ENCODE measurements at regions not wholly inside any gene's neighbourhood (a gene's known extent, or its start where the extent isn't known, plus 50 kb on each side); places are given as distances from the start of the nearest gene placed in this dataset.

DNA sequence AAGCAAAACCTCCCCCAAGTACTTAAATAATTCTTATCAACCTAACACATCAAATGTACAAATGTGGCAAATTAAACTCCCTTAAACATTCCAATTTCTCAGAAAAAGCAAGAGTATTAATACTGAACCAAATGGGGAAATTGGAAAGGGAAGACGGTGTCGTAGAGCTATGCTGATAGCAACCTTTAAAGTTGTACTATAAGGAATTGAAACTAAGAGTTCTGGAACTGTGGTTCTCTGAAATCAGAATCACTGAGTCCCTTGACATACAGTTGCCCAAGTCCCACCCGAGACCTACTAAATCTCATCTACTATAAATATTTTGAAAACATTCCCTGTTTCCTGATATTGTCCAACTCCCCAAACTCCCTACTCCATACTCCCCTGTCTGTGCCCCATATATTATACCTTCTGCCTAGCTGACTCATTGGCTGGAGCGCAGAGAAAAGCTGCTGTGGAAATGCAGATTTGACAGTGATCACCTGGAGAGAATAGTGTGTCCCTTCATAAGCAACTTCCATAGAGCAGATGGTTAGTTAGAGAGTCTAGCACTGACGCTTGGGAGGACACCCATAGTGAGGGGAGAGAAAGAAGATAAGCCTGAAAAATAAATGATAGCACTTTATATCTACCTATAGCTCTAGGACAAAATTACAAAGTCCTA is 51.4 kb upstream of the ITM2B start:
- DNase-seq, result no peak

DNA sequence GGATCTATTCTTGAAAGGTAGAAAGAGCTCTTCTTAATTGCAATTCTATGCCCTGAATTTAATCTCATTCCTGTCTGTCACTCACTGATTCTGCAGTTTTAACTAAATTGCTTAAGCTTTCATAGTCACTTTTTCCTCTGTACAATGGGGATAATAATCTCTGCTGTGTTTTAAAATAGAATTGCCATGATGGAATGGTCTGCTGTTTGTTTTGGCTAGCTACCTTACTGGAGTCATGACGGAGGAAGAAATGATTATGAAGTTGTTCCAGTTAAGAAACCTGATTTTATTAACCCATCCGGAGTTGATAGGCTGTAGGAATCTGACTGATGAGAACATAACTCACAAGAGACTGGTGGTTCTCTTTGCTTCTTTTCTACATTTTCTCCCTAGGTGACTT is 54.9 kb upstream of the ITM2B start:
- DNase-seq, result no peak

DNA sequence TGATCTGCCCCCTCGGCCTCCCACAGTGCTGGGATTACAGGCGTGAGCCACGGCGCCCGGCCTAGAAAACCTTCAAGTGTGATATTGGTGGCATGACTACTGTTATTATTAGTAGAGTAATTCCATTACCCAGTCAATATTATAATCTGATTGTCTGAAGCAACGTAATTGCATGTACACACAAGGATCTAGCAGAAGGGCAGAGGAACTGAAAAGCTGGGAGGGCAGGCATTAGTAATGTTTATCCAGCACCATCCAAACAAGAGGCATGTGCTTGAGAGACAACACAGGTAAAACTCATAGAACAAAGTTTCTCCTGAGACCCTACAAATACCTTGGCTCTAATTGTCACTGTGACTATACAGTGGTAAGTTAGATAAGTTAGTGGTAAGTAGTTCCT is 56.2 kb upstream of the ITM2B start:
- DNase-seq, result no peak

DNA sequence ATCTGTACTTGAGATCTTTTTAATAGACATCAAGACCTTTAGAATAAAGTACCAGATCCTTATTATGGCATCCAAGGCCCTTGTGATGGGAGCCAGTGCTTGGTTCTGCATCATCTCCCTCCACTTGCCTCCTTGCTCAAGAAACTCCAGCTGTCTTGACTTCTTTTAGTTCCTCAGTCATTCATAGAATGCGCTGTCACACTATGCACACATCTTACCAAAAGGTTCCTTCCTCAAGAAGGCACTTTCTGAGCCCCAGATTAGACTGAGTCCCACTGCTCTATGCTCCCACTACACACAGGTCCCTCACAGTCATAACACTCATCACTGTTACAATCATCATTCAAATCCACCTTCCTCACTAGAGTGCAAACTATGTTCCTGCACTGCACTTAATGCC is 57.8 kb upstream of the ITM2B start:
- DNase-seq, result no peak

DNA sequence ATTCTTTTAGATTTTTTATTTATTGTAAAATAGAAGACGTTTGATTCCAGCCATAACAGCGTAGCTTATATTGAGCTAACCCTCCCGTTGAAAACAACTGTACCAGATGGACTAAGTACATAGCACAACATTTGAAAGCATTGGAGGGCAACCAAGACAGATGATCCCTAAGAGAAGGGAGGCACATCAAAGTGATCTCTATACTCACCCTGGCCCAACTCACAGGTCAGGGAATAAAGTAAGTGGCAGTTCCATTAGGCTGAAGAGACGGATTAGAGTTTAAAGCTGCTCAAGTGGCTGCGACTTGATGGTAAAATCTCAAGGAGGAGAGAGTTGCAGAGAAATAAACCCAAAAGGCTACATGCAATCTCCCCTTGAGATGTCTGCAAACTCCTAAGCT is 65.1 kb upstream of the ITM2B start:
- no peak for DNase-seq

DNA sequence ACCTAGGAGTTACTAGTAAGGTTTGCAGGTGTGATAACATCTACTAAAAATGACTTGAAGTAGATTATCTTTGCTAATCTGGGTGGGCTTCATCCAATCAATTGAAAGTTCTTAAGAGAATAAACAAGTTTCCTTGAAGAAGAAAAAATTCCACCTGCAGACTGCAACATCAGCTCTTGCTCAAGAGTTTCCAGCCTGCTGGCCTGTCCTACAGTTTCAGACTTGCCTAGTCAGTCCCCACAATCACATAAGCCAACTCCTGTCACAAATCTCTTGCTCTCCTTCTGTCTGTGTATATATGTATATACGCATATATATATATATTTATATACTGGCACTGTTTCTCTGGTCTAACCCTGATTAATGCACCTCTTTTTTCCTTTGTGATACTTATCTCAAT is 67.3 kb upstream of the ITM2B start:
- DNase-seq, result no peak

DNA sequence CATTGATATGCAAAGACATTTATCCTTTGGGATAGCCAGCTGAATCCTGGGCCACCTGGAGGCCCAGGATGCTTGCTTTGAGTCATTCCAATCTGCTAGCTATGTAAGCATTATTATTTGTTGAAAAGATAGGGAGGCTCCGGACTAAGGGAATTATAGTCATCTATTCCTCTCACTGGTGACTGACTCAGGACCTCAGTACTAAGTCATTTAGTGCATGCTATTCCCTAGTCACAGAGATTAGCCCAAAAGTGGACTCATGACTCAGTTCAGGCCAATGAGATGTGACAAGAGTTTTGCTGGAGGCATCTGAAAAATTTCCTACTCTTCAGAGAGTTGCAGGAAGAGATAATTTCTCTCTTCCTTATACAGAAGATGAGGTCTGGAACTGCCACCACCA is 67.9 kb upstream of the ITM2B start:
- DNase-seq, result no peak

DNA sequence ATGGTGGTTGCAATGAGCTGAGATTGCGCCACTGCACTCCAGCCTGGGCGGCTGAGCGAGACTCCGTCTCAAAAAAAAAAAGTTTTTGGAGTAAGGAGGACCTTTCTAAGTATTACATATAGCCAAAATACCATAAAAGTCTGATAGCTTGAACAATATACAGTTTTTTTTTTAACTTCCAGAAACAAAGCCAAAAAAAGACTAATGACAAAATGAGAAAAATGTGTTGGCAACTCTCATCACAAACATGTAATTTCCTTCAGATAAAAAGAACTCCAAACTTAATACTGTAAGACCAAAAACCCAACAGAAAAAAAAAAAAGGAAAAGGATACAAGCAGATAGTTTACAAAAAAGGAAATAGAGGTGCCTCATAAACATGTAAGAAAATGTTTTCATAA is 68.2 kb upstream of the MED4 start:
- DNase-seq, result no peak

DNA sequence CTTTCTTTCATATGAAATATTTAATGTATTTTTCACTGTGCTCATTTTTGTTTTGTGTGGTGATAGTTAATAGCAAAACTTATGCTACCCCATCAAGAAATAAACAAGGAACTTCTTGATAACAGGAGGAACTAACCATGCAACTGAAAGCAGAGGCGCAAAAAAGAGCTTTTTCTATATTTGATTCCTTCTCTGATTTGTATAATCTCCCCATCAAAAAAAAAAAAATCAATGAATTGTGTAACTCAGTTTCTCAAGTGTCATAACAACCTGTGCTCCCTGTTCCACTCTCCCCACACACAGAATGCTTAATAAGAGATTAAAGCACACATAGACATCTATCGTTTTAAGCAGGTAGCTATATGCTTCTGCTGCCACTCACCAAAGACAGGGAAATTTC is 67.3 kb upstream of the MED4 start:
- no peak for DNase-seq

DNA sequence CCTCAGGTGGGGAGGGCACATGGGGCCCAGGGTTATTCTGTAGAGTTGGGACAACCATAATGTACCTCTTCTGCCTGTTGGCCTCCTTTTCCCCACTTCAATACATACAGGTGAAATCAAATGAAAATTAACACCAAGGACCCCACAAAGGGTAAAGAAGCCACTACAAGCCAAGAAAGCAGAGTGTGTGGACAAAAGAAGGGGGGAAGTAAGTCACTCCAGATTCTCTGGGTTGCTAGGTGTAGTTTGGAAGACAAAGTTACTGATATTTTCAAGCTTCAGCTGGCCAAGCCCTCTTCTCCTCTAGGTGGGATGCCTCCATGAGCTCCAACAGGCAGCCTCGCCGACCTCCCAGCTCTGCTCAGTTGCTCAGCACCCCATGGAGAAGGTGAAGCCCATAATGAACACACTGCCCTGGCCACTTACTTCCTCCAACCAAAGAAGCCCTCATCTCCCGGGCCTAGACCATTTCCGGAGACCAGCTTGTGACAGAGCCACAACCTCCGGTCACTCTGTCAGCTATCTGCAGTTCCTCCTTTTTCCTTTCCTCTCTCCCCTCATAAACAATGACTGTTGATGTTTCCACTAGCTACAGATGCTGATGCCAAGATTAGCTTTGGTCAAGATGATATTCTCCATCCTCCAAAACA is 66.8 kb upstream of the MED4 start:
- no peak for DNase-seq

DNA sequence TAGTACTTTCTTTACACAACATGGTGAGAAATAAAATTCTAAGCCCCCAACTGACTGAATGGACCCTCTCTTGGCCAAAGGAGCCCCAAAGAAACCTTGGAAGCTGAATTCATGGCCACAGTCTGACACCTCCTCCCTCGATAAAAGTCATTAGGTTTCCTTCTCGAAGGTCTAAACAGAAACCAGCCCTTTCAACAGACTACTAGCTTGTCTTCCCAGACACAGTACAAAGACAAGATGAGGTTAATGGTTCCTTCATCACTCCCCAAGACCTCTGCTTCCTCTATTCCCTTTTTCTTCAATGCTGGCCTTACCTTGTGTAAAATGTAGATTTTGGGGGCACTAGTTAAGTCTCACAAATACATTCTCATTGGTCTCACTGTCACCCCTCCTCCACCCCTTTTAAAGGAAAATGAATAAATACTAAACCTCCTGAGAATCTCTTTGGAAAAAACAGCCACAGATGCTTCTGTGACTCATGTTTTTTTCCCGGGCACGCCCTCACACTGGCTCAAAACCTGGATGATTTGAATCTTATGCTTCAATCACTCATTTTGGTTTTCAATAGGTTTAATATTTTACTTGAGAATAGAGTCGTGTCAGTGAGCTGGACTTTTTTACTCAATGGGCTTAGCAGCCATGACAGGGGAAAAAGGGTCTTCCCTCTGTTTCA is 65.8 kb upstream of the MED4 start:
- no peak for DNase-seq

DNA sequence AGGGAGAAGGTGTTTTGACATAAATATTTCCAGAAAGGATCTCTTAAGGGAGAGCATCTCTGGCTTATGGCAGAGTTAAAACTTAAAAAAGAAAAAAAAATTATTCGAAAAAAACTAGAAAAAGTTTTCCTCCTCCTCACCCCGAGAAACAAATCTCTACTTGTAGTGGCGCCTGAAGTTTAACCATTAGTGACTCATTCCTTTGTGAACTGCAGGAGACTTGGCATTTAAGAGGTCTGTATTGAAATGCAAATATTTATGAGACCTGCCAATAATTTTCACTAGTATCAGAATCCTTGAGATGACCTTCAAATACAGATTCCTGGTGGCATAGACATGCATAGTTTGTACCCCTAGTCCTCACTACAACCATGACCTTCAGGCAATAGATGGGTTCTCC is 64.9 kb upstream of the MED4 start:
- DNase-seq, result no peak

DNA sequence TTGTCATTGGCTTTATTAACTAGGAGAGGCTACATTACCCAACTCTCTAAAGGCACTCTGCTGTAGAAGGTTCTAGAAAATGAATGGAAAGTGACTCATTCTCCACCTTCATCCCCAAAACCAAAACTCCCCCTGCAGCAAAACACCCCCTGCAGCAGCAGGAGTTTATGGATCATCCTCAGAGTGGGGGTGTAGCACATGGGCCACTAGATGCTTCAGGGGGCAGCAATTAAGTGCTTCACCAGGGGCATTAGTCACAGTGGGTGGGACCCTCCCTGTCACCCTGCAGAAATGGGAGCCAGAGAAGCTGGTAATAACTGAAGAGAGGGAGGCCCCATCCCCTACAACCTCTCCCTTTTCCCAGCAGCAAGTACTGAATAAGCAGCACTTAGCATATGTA is 64.5 kb upstream of the MED4 start:
- DNase-seq, result no peak

DNA sequence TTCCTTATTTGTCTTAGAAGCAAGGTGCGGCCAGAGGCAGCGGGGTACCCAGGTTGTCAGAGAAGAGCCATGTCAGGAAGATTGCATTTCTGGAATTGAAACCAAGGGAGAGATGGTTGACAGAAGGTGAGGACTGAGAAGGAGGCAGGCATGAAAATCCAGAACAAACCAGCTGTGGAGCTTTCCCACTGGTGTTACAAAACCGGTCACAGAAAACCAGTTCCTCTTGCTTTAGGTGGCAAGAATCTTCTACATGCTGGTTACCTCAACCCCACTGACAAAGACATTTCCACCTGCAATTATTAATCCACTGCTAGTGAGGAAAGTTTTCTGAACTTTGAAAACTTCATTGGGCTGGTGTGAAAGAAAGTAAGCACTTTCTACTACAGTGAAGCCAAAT is 64.0 kb upstream of the MED4 start:
- no peak for DNase-seq

DNA sequence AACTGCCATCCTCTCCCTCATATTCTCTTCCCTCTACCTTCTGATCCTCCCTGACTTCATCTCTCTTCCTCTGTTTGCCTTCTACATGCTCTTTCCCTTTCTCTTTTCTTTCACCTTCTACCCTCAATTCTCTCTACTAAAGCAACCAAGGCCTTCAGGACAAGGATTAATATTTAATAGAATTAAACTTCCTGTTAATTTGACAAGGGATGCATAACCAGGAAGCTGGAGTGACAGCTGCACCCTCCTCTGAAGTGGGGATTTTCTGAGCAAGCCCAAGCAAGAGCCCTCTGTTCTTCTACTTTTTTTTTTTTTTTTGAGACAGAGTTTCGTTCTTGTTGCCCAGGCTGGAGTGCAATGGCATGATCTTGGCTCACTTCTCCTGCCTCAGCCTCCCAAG is 63.4 kb upstream of the MED4 start:
- DNase-seq, result no peak

DNA sequence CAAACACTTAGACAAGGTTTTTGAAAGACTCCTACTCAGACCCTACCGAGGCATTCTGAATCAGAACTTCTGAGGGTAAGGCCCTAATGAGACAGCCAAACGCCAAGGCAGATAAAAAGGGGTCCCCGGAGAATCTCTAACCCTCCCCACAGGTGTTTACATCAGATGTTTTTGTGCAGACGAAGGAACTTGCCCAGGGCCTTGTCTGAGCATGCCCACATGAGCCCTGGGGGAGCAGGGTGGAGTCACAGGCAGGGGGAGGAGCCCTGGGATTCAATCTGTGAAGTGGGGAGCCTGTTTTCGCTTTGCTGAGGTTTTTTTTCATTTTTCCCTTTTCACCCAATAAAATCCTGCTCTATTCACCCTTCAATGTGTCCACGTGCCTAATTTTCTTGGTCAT is 61.6 kb upstream of the MED4 start:
- peak; percentile 68 for DNase-seq

DNA sequence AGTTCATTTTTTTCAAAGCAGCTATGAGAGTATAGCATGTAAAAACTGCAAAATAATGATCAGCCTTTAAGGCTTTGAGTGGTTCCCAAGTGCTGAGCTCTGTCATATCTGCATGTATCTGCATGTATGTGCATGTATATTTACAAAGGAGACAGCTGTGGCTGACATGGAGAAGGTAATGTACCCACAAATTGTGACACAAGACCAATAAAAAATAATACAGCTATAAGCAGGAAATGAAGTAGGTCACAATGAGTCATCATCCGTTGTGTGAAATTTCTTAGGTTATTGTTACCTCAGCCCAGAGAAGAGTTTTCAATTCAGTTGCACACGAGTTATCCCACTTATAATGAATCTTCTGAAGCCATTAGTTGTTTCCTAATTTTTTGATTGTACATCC is 60.9 kb upstream of the MED4 start:
- DNase-seq, result peak; percentile 72

DNA sequence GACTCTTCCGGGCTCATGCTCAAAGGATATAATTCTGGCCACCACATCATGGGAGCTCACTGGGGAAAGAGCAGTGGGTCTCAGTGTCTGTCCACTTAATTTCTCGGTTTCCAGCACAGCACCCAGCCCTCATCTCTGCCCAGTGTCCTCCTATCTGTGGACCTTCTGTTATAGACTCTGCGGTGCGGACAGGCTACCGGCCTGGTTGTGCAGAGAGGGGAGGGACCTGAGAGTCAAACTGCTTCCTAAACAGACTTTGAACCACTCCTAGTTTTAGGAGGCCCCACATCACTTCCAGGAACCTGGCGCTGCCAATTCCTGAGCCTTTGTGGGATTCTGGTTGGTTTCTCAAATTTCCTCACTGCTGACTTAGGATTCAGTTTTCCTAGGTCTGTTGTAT is 59.8 kb upstream of the MED4 start:
- DNase-seq, result no peak

DNA sequence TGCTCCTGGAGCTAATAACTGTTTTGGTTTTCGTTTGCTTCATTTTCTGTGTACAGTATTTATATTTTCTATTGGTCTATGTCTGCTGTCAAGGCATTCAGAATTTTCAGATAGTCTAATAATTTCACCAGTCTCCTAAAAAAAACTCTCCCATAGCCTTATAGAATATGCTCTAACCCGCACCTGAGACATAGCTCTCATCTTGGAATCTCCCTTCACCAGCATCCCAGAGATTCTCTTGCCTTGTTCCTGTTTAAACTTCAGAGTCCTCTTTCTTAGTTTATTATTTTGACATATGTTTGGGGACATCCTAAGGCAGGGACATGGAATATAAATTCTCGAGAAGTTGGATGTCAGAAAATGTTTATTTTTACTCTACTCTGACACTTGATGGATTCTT is 58.3 kb upstream of the MED4 start:
- no peak for DNase-seq

DNA sequence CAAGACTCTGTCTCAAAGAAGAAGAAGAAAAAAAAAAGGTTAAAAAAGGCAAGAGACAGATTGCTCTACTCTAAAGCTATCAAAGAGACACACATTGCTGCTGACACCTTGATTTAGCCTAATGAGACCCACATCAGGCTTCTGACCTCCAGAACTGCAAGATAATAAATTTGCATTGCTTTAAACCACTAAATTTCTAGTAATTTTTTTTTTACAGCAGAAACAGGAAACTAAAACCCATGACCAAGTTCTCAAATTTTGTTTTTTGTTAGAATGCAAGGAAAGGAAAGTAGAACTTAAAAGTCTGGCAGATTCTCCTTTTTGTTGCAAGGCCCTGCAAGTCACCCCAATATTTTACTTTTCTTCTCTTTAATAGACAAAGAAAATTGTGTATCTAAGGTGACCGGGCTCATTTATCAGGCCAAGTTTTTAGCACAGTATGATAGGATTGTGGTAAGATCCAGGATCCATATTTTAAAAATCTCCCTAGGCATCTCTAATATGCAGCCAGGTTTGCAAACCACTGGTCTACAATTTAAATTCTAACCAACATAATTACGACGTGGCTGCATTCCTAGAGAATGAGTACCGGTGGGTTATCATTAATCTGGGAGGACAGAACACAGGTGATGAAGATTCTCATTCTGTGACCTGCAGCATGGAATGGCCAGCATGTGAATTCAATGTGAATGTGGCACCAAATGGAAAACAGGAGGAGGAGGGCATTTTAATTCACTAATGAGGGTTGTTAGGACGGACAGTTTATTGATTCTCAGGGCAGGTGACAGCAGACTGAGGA is 56.7 kb upstream of the MED4 start:
- no peak for DNase-seq

DNA sequence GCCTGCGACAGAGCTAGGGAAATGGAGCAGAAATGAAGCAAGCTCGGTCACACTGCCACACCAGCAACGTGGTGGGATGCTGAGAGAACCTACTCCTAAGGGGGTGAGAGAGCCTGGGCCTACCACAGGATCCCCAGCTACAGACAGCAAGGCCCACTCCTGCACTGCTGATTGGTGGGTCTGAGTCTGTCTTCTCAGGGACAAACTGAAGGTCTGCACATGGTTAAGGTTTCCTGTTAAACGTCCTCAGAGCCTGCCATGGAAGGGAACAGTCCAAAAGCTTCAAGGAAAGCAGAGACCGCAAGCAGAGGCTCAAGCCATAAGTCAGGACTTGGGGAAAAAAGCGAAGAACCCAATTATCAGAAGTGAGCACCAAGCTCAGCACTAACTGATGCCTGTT is 53.5 kb upstream of the MED4 start:
- DNase-seq, result no peak

DNA sequence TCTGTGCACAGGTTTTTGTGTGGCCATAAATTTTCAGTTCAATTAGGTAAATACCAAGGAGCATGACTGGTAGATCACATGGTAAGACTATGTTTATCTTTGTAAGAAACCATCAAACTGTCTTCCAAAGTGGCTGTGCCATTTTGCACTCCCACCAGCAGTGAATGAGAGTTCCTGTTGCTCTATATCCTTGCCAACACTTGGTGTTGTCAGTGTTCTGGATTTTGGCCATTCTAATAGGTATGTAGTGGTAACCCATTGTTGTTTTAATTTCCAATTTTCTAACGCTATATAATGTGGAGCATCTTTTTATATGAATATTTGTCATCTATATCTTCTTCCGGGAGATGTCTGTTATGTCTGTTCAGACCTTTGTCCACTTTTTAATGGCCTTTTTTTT is 51.7 kb upstream of the MED4 start:
- DNase-seq, result no peak

DNA sequence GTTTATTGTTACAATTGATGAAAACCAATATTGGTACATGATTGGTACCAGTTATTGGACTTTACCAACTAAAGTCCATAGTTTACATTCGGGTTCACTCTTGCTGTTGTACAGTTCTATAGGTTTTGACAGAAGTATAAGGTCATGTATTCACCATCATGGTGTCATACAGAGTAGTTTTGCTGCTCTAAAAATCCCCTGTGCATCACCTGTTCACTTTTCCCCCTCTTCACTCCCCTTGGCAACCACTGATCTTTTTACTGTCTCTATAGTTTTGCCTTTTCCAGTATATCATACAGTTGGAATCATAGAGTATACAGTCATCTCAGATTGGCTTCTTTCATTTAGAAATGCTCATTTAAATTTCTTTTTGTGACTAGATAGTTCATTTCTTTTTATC is 51.2 kb upstream of the MED4 start:
- DNase-seq, result no peak
